ENCODE measurements at regions not wholly inside any gene's neighbourhood (a gene's known extent, or its start where the extent isn't known, plus 50 kb on each side); places are given as distances from the start of the nearest gene placed in this dataset.

DNA sequence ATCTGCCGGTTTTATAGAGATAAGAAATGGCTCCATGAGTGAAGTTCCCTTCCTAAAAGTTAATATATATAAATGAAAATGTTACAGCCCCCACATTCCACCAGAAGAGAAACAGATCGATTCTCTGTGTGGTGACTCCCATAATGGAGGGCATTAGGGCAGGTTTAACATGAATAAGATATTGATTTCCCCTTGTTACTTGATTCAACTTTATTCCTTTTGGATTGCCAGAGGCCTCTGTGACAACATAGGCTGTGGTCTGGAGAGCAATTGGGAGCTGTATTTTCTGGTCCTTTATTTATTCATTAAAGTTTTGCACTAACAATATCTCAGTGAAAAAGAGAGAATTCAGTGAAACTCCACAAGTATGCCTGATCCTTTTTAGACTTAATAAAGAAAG is 125.2 kb upstream of the CCDC196 start:
- Histone ChIP-seq H3K4me2 (ENCODE audit: insufficient read depth, low read length) (no peak overlapping the region), H2AFZ (ENCODE audit: low read length) (no peak overlapping the region), H3K27me3 (ENCODE audit: insufficient read depth, low read length) (no peaks in the 10 kb centered on the region), H3K79me2 (ENCODE audit: insufficient read depth, low read length) (no peaks in the 10 kb centered on the region), H3K36me3 (ENCODE audit: insufficient read depth, low read length) (no peaks in the 10 kb centered on the region), H4K20me1 (ENCODE audit: insufficient read depth, low read length) (no peaks in the 10 kb centered on the region), H3K9me3 (ENCODE audit: low read depth, low read length) (no peaks in the 10 kb centered on the region), H3K4me3 (ENCODE audit: insufficient read depth, low read length) (no peak overlapping the region), H3K4me1 (ENCODE audit: insufficient read depth, low read length) (no peaks in the 10 kb centered on the region), H3K27ac (ENCODE audit: low read depth, low read length) (no peak overlapping the region)
- no peak for DNase-seq (ENCODE audit: insufficient read length, low spot score, missing footprints)
- TF ChIP-seq, protein P1, sequence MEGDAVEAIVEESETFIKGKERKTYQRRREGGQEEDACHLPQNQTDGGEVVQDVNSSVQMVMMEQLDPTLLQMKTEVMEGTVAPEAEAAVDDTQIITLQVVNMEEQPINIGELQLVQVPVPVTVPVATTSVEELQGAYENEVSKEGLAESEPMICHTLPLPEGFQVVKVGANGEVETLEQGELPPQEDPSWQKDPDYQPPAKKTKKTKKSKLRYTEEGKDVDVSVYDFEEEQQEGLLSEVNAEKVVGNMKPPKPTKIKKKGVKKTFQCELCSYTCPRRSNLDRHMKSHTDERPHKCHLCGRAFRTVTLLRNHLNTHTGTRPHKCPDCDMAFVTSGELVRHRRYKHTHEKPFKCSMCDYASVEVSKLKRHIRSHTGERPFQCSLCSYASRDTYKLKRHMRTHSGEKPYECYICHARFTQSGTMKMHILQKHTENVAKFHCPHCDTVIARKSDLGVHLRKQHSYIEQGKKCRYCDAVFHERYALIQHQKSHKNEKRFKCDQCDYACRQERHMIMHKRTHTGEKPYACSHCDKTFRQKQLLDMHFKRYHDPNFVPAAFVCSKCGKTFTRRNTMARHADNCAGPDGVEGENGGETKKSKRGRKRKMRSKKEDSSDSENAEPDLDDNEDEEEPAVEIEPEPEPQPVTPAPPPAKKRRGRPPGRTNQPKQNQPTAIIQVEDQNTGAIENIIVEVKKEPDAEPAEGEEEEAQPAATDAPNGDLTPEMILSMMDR (IDR thresholded peaks at IDR 0.05; ENCODE audit: extremely low read depth, low read depth, low read length): no peak

- H3K4me1 ChIP-seq (ENCODE audit: insufficient read depth, low read length): no peaks in the 10 kb centered on the region
- H3K36me3 ChIP-seq (ENCODE audit: insufficient read depth, low read length): no peaks in the 10 kb centered on the region
- no peaks in the 10 kb centered on the region for H3K27me3 ChIP-seq (ENCODE audit: insufficient read depth, low read length)
- no peaks in the 10 kb centered on the region for H3K79me2 ChIP-seq (ENCODE audit: insufficient read depth, low read length)
- no peaks in the 10 kb centered on the region for H3K9me3 ChIP-seq (ENCODE audit: low read depth, low read length)
- TF ChIP-seq, protein P1 (IDR thresholded peaks at IDR 0.05; ENCODE audit: extremely low read depth, low read depth, low read length): no peak
- H4K20me1 ChIP-seq (ENCODE audit: insufficient read depth, low read length): no peaks in the 10 kb centered on the region
- H3K4me2 ChIP-seq (ENCODE audit: insufficient read depth, low read length): no peak overlapping the region
- no peak overlapping the region for H2AFZ ChIP-seq (ENCODE audit: low read length)
- no peak overlapping the region for H3K4me3 ChIP-seq (ENCODE audit: insufficient read depth, low read length)
- H3K27ac ChIP-seq (ENCODE audit: low read depth, low read length): no peak overlapping the region
- no peak for DNase-seq (ENCODE audit: insufficient read length, low spot score, missing footprints)
Observed at GRCh38 chr14:66365388-66365787, 120.8 kb upstream of the CCDC196 start.

DNA sequence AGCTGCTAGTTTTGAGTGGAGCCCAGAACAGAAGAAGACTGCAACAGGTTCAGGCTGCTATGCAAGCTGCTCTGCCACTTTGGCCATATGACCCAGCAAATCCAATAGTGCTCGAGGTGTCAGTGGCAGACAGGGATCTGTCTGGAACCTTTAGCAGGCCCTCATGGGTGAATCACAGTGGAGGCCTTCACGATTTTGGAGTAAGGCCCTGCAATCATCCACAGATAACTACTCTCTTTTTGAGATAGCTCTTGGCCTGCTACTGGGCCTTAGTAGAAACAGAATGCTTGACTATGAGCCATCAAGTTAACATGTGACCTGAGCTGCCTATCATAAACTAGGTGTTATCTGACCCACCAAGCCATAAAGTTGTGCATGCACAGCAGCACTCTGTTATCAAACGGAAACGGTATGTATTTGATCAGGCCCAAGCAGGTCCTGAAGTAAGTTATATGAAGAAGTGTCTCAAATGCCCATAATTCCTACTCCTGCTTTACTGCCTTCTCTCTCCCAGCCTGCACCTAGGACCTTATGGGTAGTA is 116.9 kb upstream of the CCDC196 start:
- Histone ChIP-seq H3K27me3 (ENCODE audit: insufficient read depth, low read length) (no peaks in the 10 kb centered on the region), H3K4me1 (ENCODE audit: insufficient read depth, low read length) (no peaks in the 10 kb centered on the region), H3K9me3 (ENCODE audit: low read depth, low read length) (no peaks in the 10 kb centered on the region), H3K36me3 (ENCODE audit: insufficient read depth, low read length) (no peaks in the 10 kb centered on the region), H3K79me2 (ENCODE audit: insufficient read depth, low read length) (no peaks in the 10 kb centered on the region), H2AFZ (ENCODE audit: low read length) (no peak overlapping the region), H3K4me3 (ENCODE audit: insufficient read depth, low read length) (no peak overlapping the region), H4K20me1 (ENCODE audit: insufficient read depth, low read length) (no peaks in the 10 kb centered on the region), H3K27ac (ENCODE audit: low read depth, low read length) (no peak overlapping the region), H3K4me2 (ENCODE audit: insufficient read depth, low read length) (no peak overlapping the region)
- TF ChIP-seq, protein P1 (IDR thresholded peaks at IDR 0.05; ENCODE audit: extremely low read depth, low read depth, low read length): no peak
- DNase-seq (ENCODE audit: insufficient read length, low spot score, missing footprints): no peak

DNA sequence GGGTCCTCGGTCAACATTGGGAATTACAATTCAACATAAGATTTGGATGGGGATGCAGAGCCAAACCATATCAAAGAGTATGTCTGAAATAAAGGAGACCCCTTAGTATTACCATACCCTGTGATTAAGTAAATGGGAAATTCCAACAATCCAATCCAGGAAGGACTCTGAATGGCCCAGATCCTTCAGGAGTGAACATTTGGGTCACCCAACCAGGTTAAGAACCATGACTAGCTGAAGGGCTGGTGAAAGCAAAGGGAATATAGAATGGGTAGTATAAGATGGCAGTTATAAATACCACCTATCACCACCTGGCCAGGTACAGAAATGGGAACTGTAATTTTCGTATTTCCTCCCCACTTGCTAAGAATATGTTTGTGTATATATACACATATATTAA is 114.4 kb upstream of the CCDC196 start:
- no peaks in the 10 kb centered on the region for H3K9me3 ChIP-seq (ENCODE audit: low read depth, low read length)
- no peak overlapping the region for H3K4me3 ChIP-seq (ENCODE audit: insufficient read depth, low read length)
- H3K4me1 ChIP-seq (ENCODE audit: insufficient read depth, low read length): no peaks in the 10 kb centered on the region
- H3K27ac ChIP-seq (ENCODE audit: low read depth, low read length): no peak overlapping the region
- no peaks in the 10 kb centered on the region for H3K27me3 ChIP-seq (ENCODE audit: insufficient read depth, low read length)
- H2AFZ ChIP-seq (ENCODE audit: low read length): no peak overlapping the region
- no peak overlapping the region for H3K4me2 ChIP-seq (ENCODE audit: insufficient read depth, low read length)
- DNase-seq (ENCODE audit: insufficient read length, low spot score, missing footprints): no peak
- TF ChIP-seq, protein P1 (IDR thresholded peaks at IDR 0.05; ENCODE audit: extremely low read depth, low read depth, low read length): no peak
- no peaks in the 10 kb centered on the region for H3K79me2 ChIP-seq (ENCODE audit: insufficient read depth, low read length)
- no peaks in the 10 kb centered on the region for H4K20me1 ChIP-seq (ENCODE audit: insufficient read depth, low read length)
- H3K36me3 ChIP-seq (ENCODE audit: insufficient read depth, low read length): no peaks in the 10 kb centered on the region

Data from osteoblast (primary cell).